ENCODE measurements at regions not wholly inside any gene's neighbourhood (a gene's known extent, or its start where the extent isn't known, plus 50 kb on each side); places are given as distances from the start of the nearest gene placed in this dataset.

GRCh38 chr12:84603484-84604248 lies 308.9 kb downstream of the SLC6A15 start:
- H3K27ac Mint-ChIP-seq (ENCODE audit: low read depth, unreplicated experiment): no peak overlapping the region
- no TSS peak for BruUV-seq (replicated peaks)
- ChIA-PET CTCF (interaction anchor here (0.5 to 0.6 kb wide), 2 partner anchors 13 to 453 kb away, joined by 3 read pairs; no protein-coding TSS in a partner anchor), POLR2A (interaction anchor here (0.7 kb wide), 1 partner anchor 367 kb away, joined by 4 read pairs; no protein-coding TSS in a partner anchor)
- no peaks in the 10 kb centered on the region for H3K27me3 Mint-ChIP-seq (ENCODE audit: insufficient read depth, unreplicated experiment)
- H3K36me3 Mint-ChIP-seq (ENCODE audit: insufficient read depth, unreplicated experiment): no peaks in the 10 kb centered on the region
- H3K4me1 Mint-ChIP-seq (ENCODE audit: insufficient read depth, unreplicated experiment): no peaks in the 10 kb centered on the region
- intact Hi-C loops (cut with micrococcal nuclease): no loop called here
- H3K4me3 Mint-ChIP-seq (ENCODE audit: unreplicated experiment): no peak overlapping the region
- no peaks in the 10 kb centered on the region for H3K9me3 Mint-ChIP-seq (ENCODE audit: unreplicated experiment)
- TF ChIP-seq, protein P1, sequence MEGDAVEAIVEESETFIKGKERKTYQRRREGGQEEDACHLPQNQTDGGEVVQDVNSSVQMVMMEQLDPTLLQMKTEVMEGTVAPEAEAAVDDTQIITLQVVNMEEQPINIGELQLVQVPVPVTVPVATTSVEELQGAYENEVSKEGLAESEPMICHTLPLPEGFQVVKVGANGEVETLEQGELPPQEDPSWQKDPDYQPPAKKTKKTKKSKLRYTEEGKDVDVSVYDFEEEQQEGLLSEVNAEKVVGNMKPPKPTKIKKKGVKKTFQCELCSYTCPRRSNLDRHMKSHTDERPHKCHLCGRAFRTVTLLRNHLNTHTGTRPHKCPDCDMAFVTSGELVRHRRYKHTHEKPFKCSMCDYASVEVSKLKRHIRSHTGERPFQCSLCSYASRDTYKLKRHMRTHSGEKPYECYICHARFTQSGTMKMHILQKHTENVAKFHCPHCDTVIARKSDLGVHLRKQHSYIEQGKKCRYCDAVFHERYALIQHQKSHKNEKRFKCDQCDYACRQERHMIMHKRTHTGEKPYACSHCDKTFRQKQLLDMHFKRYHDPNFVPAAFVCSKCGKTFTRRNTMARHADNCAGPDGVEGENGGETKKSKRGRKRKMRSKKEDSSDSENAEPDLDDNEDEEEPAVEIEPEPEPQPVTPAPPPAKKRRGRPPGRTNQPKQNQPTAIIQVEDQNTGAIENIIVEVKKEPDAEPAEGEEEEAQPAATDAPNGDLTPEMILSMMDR (IDR thresholded peaks at IDR 0.05; ENCODE audit: unreplicated experiment): no peak
- DNase-seq (ENCODE audit: unreplicated experiment): no peak

DNA sequence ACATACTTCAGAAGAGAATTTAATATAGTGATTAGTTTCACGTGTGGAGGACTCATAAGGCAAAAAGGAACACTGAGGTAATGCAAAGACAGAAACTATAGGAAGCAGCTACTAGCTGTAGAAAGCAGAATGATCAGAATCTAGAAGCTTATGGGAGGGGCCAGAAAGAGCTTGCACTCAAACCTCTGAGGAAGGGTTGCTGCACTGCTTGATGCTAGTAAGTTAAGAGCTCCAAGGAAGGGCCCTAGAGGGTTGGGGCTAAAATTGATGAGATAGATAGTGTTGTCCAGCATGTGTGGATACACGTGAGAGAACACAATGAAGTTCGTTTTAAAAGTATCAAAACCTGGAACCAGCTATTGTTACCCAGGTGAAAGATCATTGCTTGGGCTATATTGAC lies 311.1 kb downstream of the SLC6A15 start:
- no peak overlapping the region for H3K4me3 Mint-ChIP-seq (ENCODE audit: unreplicated experiment)
- no TSS peak for BruUV-seq (replicated peaks)
- no peaks in the 10 kb centered on the region for H3K4me1 Mint-ChIP-seq (ENCODE audit: insufficient read depth, unreplicated experiment)
- no peaks in the 10 kb centered on the region for H3K36me3 Mint-ChIP-seq (ENCODE audit: insufficient read depth, unreplicated experiment)
- ChIA-PET CTCF (interaction anchor here (0.7 to 1.5 kb wide), 3 partner anchors 18 to 242 kb away, joined by 3 to 6 read pairs (median 5); no protein-coding TSS in a partner anchor), POLR2A (no interaction called here)
- H3K9me3 Mint-ChIP-seq (ENCODE audit: unreplicated experiment): no peaks in the 10 kb centered on the region
- DNase-seq (ENCODE audit: unreplicated experiment): no peak
- no peak overlapping the region for H3K27ac Mint-ChIP-seq (ENCODE audit: low read depth, unreplicated experiment)
- TF ChIP-seq, protein P1 (IDR thresholded peaks at IDR 0.05; ENCODE audit: unreplicated experiment): no peak
- no peaks in the 10 kb centered on the region for H3K27me3 Mint-ChIP-seq (ENCODE audit: insufficient read depth, unreplicated experiment)
- intact Hi-C loops (cut with micrococcal nuclease): no loop called here

DNA sequence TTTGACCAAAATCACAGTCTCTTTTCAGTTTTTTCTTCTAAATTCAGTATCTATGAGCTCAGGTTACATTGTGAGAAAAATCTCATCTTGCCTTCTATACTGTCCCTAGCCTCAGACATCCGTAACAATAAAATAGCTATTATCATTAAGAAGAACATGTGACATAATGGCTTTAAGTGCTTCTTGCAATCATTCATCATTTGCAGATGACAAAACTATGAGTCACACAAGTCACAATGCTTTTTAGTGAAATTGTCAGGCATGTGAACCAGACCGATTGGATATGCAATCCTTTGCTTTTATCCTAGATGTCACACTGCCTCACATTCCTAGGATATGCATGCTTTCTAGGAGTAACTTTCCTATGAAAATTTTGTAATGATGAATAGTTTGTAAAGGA lies 313.1 kb downstream of the SLC6A15 start:
- peak; percentile 27 for DNase-seq (ENCODE audit: unreplicated experiment)
- CTCF ChIA-PET: interaction anchor here (1.0 to 1.2 kb wide), 2 partner anchors 21 to 1914 kb away, joined by 3 to 4 read pairs; no protein-coding TSS in a partner anchor
- Mint-ChIP-seq H3K27me3 (ENCODE audit: insufficient read depth, unreplicated experiment) (no peaks in the 10 kb centered on the region), H3K36me3 (ENCODE audit: insufficient read depth, unreplicated experiment) (no peaks in the 10 kb centered on the region), H3K4me1 (ENCODE audit: insufficient read depth, unreplicated experiment) (no peaks in the 10 kb centered on the region), H3K9me3 (ENCODE audit: unreplicated experiment) (no peaks in the 10 kb centered on the region), H3K4me3 (ENCODE audit: unreplicated experiment) (no peak overlapping the region), H3K27ac (ENCODE audit: low read depth, unreplicated experiment) (no peak overlapping the region)
- POLR2A ChIA-PET: no interaction called here
- BruUV-seq (replicated peaks): no TSS peak
- intact Hi-C loops (cut with micrococcal nuclease): no loop called here
- TF ChIP-seq, protein P1 (IDR thresholded peaks at IDR 0.05; ENCODE audit: unreplicated experiment): no peak

DNA sequence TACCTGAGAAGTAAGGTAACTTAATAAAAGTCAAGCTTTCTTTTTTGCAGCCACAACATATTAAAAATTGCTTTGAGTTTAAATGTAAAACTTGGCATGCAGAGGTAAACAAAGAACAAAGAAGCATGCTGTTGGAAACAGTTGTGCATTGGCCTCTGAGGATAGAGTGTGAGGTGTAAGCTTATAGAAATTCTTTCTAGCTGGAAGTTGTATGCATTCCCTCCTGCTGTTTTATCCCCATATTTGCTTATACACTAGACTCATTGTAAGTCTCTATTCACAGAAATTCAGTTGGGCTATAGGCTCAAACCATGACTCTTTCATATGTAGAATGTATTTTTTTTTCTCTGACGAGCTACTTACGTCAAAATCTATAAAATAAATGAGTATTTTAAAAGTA lies 316.3 kb downstream of the SLC6A15 start:
- Mint-ChIP-seq H3K9me3 (ENCODE audit: unreplicated experiment) (no peaks in the 10 kb centered on the region), H3K27me3 (ENCODE audit: insufficient read depth, unreplicated experiment) (no peaks in the 10 kb centered on the region), H3K4me3 (ENCODE audit: unreplicated experiment) (no peak overlapping the region), H3K4me1 (ENCODE audit: insufficient read depth, unreplicated experiment) (no peaks in the 10 kb centered on the region), H3K27ac (ENCODE audit: low read depth, unreplicated experiment) (no peak overlapping the region), H3K36me3 (ENCODE audit: insufficient read depth, unreplicated experiment) (no peaks in the 10 kb centered on the region)
- POLR2A ChIA-PET: no interaction called here
- no TSS peak for BruUV-seq (replicated peaks)
- TF ChIP-seq, protein P1 (IDR thresholded peaks at IDR 0.05; ENCODE audit: unreplicated experiment): no peak
- DNase-seq (ENCODE audit: unreplicated experiment): no peak
- CTCF ChIA-PET: no interaction called here
- intact Hi-C loops (cut with micrococcal nuclease): no loop called here

All from MCF 10A (cell line).